Fibroblast of mammary gland (primary cell): ENCODE measurements at regions not wholly inside any gene's neighbourhood (a gene's known extent, or its start where the extent isn't known, plus 50 kb on each side); places are given as distances from the start of the nearest gene placed in this dataset.

Experiments
- DNase-seq: peaks from one replicate; pipeline ENCODE4 v3.0.0-alpha.2; 2010; ENCODE audit warnings: low read depth
- H3K4me3 ChIP-seq: 2 replicates; pipeline ENCODE4 v1.5.1; 2011; ENCODE audit warnings: low read depth, mild to moderate bottlenecking, low read length, moderate library complexity; ENCODE audit not compliant: control insufficient read depth
- TF ChIP-seq, protein P1 (sequence below): conservative IDR thresholded peaks from 2 replicates; pipeline ENCODE4 v1.5.1; 2011; ENCODE audit warnings: low read depth, low read length, inconsistent platforms; ENCODE audit not compliant: control insufficient read depth, insufficient read depth

DNA sequence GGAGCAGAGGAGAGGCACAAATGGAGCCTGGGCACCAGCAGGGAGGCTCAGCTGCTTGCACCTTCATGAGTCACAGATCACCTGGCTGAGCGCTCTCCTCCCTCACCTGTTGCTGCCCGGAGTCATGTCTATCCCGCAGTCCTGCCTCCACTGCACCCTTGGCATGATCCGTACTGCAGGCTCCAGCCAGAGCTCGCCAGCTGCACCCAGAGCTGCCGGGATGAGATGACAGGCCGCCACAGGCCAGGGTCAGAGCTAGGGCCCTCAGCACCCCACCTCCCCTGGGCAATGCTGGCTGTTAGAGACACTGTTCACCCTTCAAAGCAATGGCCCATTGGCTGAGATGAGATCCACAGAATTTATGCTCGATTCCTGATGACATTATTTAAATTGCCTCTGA, 702.8 kb downstream of the TBC1D22A start:
- TF ChIP-seq, protein P1, sequence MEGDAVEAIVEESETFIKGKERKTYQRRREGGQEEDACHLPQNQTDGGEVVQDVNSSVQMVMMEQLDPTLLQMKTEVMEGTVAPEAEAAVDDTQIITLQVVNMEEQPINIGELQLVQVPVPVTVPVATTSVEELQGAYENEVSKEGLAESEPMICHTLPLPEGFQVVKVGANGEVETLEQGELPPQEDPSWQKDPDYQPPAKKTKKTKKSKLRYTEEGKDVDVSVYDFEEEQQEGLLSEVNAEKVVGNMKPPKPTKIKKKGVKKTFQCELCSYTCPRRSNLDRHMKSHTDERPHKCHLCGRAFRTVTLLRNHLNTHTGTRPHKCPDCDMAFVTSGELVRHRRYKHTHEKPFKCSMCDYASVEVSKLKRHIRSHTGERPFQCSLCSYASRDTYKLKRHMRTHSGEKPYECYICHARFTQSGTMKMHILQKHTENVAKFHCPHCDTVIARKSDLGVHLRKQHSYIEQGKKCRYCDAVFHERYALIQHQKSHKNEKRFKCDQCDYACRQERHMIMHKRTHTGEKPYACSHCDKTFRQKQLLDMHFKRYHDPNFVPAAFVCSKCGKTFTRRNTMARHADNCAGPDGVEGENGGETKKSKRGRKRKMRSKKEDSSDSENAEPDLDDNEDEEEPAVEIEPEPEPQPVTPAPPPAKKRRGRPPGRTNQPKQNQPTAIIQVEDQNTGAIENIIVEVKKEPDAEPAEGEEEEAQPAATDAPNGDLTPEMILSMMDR, result no peak
- no peak for DNase-seq
- H3K4me3 ChIP-seq, result no peak overlapping the region

DNA sequence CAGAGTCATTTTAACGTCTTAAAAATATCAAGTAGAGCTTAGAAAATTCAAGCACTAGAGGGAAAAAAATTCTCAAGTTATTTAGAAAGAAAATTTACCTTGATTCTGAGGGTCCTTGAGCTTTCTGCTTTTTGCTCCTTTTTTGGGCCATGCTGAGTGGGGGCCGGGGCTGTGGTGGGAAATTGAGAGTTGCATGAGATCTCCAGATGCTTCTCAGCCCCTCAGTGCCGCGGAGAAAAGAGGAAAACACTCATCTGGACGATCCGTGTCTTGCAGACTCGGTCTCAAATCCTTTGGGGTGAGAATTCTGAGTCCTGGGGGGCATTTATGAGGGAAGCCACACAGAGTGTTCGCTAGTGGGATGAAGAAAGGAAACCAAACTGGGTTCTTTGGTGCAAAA, 700.8 kb downstream of the TBC1D22A start:
- no peak for DNase-seq
- no peak overlapping the region for H3K4me3 ChIP-seq
- TF ChIP-seq, protein P1, result no peak

DNA sequence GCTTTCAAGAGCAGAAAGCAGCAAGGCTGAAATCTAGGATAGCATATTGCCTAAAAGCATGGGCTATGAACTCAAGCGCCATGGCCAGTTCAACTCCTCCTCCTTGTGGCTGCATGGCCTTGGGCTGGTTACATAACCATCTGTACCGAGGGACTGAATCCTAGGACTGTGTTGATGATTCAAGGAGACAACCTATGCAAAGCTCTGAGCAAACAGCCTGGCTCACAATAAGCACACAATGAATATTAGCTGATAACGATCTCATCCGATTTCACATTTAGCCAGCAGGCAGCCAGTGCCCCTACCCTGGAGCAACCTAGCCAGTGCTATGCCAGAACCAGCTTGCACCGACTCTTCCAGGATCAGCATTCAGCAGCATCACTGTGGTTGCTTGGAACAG, 698.4 kb downstream of the TBC1D22A start:
- DNase-seq, result no peak
- H3K4me3 ChIP-seq, result no peak overlapping the region
- TF ChIP-seq, protein P1, result no peak

DNA sequence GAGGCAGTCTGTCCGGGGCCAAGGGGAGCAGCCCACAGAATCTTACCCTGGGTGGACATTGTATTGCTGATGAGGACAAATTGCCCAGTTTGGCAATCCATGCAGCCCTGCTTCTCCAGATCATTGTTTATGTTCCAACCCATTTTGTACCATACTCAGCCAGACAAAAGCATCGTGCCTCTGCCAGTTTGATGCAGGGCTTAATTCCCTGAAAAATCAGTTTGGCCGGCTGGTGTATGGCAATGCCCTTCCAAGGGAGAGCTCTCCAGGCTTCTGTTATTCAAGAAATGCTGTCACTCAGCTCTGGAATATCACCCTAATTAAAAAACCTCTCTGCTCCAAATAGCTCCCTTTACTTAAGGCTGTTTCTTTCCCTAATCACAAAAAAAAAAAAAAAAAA, 697.7 kb downstream of the TBC1D22A start:
- TF ChIP-seq, protein P1, result no peak
- no peak overlapping the region for H3K4me3 ChIP-seq
- no peak for DNase-seq

DNA sequence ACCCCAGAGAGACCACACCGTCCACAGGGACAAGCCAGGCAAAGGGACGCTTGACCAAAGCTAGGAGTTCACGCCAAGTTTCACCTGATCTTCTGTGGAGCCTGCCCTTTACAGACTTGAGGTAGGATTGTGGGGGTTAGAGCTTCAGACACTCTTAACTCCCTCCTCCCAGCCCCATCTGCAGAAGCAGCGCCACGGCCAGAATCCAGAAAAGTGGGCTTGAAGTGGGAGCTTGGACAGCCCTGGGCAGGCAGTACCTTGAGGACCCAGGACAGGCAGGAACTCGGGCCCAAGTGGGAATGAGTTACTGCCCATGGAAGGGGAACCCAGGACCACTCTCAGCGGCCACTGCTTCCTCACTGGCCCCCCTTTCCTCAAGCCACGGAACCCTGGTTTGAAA, 695.9 kb downstream of the TBC1D22A start:
- TF ChIP-seq, protein P1, result no peak
- no peak for DNase-seq
- H3K4me3 ChIP-seq, result no peak overlapping the region

DNA sequence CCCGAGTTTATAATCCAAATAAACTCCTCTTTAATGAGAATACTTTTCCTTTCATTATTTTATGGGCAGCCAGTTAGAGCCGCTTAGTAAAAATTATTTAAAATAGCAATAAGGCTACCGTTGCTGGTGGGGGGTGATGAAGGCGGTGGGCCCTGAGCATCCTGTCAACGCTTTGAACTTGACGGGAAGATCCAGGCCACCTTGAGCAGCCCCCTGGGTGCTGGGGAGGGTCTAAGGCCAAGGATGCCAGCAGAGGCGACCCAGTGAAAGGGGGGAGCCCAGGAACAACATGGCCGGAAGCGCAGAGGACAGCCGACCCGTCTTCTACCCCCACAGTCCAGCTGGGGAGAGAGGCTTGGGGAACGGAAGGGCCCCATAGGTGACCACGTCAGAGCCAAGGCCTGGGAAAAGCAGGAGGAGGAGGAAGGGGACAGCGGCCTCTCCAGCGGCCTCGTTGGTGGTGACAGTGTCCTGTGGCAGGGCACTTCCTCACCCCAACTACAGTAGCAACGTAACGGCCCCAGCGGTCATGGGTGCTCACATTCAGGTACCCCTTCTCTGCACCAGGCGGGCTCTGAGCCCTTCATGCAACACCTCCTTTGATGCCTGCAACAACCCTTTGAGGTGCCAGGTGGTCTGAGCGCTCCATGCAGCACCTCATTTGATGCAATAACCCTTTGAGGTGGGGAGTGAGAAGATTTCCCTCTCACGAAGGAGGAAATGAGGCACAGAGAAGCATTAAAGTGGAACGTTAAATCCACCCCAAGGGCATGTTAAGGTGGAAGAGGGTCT, 695.3 kb downstream of the TBC1D22A start:
- no peak overlapping the region for H3K4me3 ChIP-seq
- TF ChIP-seq, protein P1, result no peak
- DNase-seq, result no peak
